Activated naive CD8-positive, alpha-beta T cell treated with anti-CD3 and anti-CD28 coated beads for 36 hours (primary cell): ENCODE measurements at regions not wholly inside any gene's neighbourhood (a gene's known extent, or its start where the extent isn't known, plus 50 kb on each side); places are given as distances from the start of the nearest gene placed in this dataset.
A peak's percentile ranks its signal among the peaks of the same experiment; 100 is the strongest.
"Not testable (repeated sequence)": the region's sequence is repeated elsewhere in the genome, so short reads cannot be mapped to it uniquely, and the experiment has no call there.

Experiments
- DNase-seq: peaks from one replicate; pipeline ENCODE4 v3.0.0; 2021
- H3K27ac Mint-ChIP-seq: one replicate; pipeline ENCODE4 v1.8.0; 2022; ENCODE audit warnings: mild to moderate bottlenecking, moderate library complexity, mixed read lengths
- H3K27me3 Mint-ChIP-seq: one replicate; pipeline ENCODE4 v1.8.0; 2022; ENCODE audit warnings: mild to moderate bottlenecking, mixed read lengths
- H3K36me3 Mint-ChIP-seq: one replicate; pipeline ENCODE4 v1.8.0; 2021; ENCODE audit warnings: mild to moderate bottlenecking, mixed read lengths
- H3K4me1 Mint-ChIP-seq: one replicate; pipeline ENCODE4 v1.8.0; 2021; ENCODE audit warnings: mixed read lengths
- H3K4me3 Mint-ChIP-seq: one replicate; pipeline ENCODE4 v1.8.0; 2022; ENCODE audit warnings: mild to moderate bottlenecking, moderate library complexity, mixed read lengths
- H3K9me3 Mint-ChIP-seq: one replicate; pipeline ENCODE4 v1.8.0; 2022; ENCODE audit warnings: mixed read lengths

DNA sequence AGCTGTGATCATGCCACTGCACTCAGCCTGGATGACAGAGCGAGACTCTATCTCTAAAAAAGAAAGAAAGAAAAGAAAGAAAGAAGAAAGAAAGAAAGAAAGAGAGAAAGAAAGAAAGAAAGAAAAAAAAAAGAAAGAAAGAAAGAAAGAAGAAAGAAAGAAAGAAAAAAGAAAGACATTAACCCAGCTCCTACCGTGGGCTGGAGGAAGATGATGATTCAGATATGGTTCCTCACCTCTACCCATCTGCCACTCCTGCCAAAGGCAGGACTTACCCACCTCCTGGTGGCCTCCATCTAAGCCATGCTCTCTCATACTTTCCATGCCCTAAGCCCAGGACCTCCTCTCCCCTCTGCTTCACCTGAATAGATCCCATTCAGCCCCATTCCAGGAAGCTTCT, 93.3 kb upstream of the LHX1 start:
- no peaks in the 10 kb centered on the region for H3K36me3 Mint-ChIP-seq
- no peak for DNase-seq
- H3K27me3 Mint-ChIP-seq, result peaks cover 32% of the 10 kb centered on the region
- peak overlapping the region; percentile 13 for H3K27ac Mint-ChIP-seq
- H3K9me3 Mint-ChIP-seq, result peaks cover 2% of the 10 kb centered on the region
- H3K4me1 Mint-ChIP-seq, result peaks cover 3% of the 10 kb centered on the region
- no peak overlapping the region for H3K4me3 Mint-ChIP-seq

DNA sequence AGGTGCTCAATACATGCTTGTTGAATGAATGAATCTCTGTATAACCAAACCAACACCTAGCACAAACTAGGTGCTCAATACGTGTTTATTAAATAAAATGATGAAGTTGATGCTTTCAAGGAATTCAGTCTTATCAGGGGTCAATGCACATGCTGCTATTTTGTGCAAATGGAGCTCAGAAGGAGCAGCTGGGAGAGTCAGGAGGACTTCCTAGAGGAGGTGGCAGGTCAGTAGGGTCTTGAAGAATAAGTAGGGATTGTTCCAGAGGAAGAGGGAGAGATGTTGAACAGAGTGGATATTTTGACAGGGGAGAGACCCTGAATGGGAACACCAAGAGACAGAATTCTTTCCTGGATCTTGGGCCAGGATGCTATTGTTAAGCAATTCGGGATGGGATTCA, 92.7 kb upstream of the LHX1 start:
- Mint-ChIP-seq H3K4me1 (peaks cover 6% of the 10 kb centered on the region), H3K4me3 (no peak overlapping the region), H3K36me3 (no peaks in the 10 kb centered on the region), H3K27me3 (peaks cover 32% of the 10 kb centered on the region), H3K27ac (no peak overlapping the region), H3K9me3 (peaks cover 2% of the 10 kb centered on the region)
- no peak for DNase-seq

DNA sequence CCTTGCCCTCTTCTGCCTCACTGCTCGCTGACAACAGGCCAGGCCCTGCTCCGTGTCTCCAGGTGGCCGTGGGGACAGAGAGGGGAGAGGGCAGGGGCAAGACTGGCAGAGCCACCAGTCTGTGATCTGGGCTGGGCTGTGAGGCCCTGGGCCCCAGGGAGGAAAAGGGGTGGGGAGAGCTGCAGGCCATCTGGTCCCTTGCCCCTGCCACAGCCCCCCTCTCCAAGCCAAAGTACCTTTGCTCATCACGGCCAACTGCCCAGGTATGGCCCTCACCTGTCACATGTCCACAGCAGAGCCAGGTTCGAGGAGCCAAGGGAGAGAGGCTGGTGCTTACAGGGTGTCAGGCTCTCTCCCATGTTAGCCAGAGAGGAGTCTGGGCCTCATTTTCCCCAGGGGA, 91.4 kb upstream of the LHX1 start:
- peaks cover 2% of the 10 kb centered on the region for H3K9me3 Mint-ChIP-seq
- peaks cover 32% of the 10 kb centered on the region for H3K27me3 Mint-ChIP-seq
- no peak overlapping the region for H3K4me3 Mint-ChIP-seq
- H3K36me3 Mint-ChIP-seq, result no peaks in the 10 kb centered on the region
- peaks cover 17% of the 10 kb centered on the region for H3K4me1 Mint-ChIP-seq
- no peak for DNase-seq
- no peak overlapping the region for H3K27ac Mint-ChIP-seq

DNA sequence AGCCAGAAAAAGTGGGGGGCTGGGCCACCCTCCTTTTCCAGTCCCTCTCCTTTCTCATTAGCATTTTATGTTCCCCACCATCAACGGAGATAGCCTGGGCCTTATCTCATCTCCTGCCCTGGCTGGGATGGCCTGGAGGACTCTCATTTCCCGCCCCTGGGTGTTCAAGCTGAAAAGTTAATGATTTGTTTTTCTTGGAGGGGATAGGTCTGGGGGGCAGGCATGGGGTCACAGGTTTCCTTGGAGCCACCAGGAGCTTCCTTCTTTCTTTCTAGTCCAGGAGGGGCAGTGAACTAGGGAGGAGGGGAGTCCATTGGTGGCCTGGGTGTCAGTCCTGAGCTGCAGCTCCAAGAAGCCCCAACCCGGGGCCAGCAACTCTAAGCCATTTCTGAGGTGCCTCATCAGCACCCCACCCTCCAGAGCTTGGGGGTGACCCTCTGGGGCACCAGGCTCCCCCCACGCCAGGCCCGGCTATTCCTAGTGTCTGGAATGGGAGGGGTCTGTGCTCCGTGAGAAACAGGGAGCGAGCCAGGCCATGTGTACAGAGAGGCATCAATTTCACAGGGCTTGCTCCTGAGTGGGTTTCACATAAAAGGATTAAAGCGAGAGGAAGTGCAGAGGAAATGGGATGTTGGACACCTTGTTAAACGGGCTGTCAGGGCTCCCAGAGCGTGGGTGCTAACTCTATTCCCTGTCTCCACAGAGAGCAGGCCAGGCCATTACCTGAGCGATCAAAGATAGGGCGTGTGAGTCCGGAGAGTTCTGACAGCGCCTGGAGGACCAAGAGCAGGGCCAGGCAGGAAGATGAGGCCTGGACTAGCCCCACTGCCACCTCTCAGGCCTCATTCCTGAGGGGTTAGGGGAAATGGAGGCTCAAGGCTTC, 90.6 kb upstream of the LHX1 start:
- peaks cover 32% of the 10 kb centered on the region for H3K27me3 Mint-ChIP-seq
- no peak overlapping the region for H3K27ac Mint-ChIP-seq
- H3K36me3 Mint-ChIP-seq, result no peaks in the 10 kb centered on the region
- no peak for DNase-seq
- H3K4me3 Mint-ChIP-seq, result no peak overlapping the region
- peaks cover 21% of the 10 kb centered on the region for H3K4me1 Mint-ChIP-seq
- no peaks in the 10 kb centered on the region for H3K9me3 Mint-ChIP-seq

DNA sequence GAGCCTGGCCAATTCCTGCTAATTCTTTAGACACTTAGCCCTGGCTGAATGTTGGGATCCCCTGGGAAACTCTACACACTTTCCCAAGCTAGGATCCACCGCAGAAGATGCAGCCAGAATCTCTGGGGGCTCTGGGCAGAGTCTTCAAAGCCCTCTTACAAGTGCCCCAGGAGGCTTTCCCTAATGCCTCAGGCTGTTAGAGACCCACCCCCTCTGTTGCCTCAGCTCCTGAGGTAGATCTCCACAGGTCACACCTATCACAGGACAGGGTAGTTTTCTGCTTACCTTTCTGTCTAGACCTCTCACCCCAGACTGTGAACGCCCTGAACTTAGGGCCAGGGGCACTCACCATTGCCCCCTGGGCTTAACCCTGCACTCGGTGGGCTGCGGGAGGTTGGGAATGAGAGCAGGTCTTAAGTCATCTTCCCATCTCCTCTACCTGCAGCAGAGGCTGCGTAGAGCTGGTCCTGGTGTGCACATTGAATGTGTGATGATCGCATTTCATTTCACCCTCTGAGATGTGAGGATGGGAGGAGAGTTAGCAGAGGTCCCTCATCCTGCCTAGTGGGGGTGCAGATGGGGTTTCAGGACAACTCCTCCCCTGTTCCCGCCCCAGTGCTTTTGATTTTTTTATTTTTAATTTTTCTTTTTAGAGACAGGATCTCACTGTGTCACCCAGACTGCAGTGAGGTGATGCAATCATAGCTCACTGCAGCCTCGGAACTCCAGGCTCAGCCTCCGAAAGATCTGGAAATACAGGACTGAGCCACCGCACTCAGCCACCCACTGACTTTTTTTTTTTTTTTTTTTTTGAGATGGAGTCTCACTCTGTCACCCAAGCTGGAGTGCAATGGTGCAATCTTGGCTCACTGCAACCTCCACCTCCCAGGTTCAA, 89.0 kb upstream of the LHX1 start:
- DNase-seq, result no peak
- H3K4me3 Mint-ChIP-seq, result no peak overlapping the region
- peaks cover 28% of the 10 kb centered on the region for H3K27me3 Mint-ChIP-seq
- H3K36me3 Mint-ChIP-seq, result no peaks in the 10 kb centered on the region
- peaks cover 23% of the 10 kb centered on the region for H3K4me1 Mint-ChIP-seq
- H3K9me3 Mint-ChIP-seq, result no peaks in the 10 kb centered on the region
- H3K27ac Mint-ChIP-seq, result no peak overlapping the region

DNA sequence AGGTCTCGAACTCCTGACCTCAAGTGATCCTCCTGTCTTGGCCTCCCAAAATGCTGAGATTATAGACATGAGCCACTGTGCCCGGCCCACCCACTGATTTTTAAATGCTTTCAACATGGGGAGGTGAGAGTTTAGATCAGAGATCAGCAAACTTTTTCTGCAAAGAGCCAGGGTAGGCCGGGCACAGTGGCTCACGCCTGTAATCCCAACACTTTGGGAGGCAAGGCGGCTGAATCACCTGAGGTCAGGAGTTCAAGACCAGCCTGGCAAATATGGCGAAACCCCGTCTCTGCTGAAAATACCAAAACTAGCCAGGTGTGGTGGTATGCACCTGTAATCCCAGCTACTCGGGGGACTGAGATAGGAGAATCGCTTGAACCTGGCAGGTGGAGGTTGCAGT, 88.3 kb upstream of the LHX1 start:
- not testable (repeated sequence) for H3K36me3 Mint-ChIP-seq, H3K27ac Mint-ChIP-seq, H3K4me3 Mint-ChIP-seq, DNase-seq, H3K9me3 Mint-ChIP-seq
- Mint-ChIP-seq H3K4me1 (peaks cover 27% of the 10 kb centered on the region), H3K27me3 (peaks cover 22% of the 10 kb centered on the region)

DNA sequence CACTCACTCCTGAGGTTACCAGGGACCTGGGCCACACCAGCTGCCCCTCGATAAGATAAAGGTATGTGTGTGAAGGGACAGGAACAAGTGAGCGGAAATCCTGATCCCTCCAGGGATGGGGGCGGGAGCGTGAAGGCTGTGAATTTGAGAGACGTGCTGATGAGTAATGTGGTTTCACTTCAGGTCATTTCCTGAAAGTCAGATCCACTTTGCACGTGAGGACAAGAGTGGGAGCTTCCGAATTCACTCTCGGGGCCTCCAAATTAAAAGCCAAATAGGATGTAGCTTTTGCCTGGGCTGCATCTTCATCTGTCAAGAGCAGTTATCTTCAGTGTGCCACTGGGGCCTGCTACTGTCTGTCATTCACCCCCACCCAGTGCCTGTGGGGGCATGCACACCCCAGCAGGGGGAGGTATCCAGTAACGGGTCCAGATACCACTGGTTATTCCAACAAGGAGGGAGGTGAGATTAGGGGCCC, 87.4 kb upstream of the LHX1 start:
- DNase-seq, result peak; percentile 61
- Mint-ChIP-seq H3K9me3 (no peaks in the 10 kb centered on the region), H3K36me3 (no peaks in the 10 kb centered on the region), H3K27me3 (peaks cover 14% of the 10 kb centered on the region), H3K4me1 (peaks cover 27% of the 10 kb centered on the region), H3K4me3 (no peak overlapping the region), H3K27ac (peak overlapping the region; percentile 12)

DNA sequence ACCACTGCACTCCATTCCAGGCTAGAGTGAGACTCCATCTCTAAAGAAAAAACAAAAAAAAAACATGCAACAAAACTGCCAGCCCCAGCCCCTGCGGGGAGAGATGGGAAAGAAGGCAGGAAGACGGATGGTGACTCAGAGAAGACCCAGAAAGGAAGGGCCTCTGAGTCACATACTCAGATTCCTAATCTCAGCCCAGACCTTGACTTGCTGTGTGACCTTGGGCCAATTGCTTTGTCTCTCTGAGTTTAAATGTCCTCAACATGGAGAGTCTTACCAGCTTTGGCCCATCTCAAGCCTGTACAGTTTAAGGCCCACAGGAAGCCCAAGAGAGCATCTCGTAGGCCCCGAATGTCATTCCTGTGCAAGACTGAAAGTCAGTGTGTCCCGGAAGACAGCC, 86.5 kb upstream of the LHX1 start:
- Mint-ChIP-seq H3K27me3 (peaks cover 5% of the 10 kb centered on the region), H3K36me3 (no peaks in the 10 kb centered on the region), H3K4me3 (no peak overlapping the region), H3K9me3 (no peaks in the 10 kb centered on the region), H3K4me1 (peaks cover 27% of the 10 kb centered on the region), H3K27ac (no peak overlapping the region)
- no peak for DNase-seq

DNA sequence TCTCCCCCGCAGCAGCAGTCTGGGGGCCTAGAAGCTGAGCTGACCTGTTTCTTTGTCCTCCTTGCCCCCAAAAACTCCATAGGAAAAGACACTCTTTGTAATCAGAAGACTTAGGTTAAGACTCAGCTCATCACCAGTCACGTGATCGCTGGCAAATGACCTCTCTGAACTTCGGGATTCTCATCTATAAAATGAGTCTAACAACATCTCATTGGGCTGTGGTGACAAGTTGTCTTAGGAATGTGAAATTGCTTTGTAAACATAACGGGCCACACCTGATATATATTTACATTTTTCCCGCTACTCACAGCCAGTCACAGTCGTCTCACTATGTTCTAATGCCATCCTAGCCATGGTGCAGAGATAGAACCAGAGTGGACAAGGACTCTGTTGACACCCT, 86.0 kb upstream of the LHX1 start:
- Mint-ChIP-seq H3K27ac (no peak overlapping the region), H3K4me3 (no peak overlapping the region), H3K27me3 (peaks cover 4% of the 10 kb centered on the region), H3K36me3 (no peaks in the 10 kb centered on the region), H3K9me3 (no peaks in the 10 kb centered on the region), H3K4me1 (peaks cover 27% of the 10 kb centered on the region)
- DNase-seq, result no peak

DNA sequence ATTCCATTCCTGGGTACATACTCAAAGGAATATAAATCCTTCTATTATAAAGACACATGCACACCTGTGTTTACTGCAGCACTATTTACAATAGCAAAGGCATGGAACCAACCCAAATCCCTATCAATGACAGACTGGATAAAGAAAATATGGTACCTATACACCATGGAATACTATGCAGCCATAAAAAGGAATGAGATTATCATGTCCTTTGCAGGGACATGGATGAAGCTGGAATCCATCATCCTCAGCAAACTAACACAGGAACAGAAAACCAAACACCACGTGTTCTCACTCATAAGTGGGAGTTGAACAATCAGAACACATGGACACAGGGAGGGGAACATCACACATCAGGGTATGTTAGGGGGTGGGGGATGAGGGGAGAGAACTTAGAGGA, 84.8 kb upstream of the LHX1 start:
- H3K4me3 Mint-ChIP-seq, DNase-seq, H3K9me3 Mint-ChIP-seq, H3K27me3 Mint-ChIP-seq, H3K27ac Mint-ChIP-seq, H3K36me3 Mint-ChIP-seq: not testable (repeated sequence)
- H3K4me1 Mint-ChIP-seq, result peaks cover 27% of the 10 kb centered on the region

DNA sequence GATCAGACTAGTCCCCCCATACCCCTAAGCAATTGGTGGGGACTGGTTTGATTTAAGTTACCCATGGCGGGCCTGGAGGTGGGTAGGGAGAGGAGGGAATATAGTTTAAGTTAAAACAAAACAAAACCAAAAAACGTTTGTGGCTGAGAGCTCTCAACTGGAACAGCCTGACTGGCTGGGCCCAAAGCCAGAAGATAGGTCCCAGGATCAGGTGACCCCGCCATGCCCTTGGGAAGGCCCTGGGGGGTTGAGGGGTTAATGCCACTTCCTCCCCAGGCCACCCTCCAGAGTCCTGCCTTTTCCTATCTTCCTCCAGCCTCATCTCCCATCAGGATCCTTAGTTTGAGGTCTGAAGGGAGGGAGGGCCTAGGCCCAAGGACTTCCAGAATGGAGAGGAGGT, 82.3 kb upstream of the LHX1 start:
- Mint-ChIP-seq H3K27ac (no peak overlapping the region), H3K36me3 (no peaks in the 10 kb centered on the region), H3K27me3 (peaks cover 4% of the 10 kb centered on the region), H3K4me3 (no peak overlapping the region), H3K4me1 (peaks cover 20% of the 10 kb centered on the region), H3K9me3 (no peaks in the 10 kb centered on the region)
- no peak for DNase-seq

DNA sequence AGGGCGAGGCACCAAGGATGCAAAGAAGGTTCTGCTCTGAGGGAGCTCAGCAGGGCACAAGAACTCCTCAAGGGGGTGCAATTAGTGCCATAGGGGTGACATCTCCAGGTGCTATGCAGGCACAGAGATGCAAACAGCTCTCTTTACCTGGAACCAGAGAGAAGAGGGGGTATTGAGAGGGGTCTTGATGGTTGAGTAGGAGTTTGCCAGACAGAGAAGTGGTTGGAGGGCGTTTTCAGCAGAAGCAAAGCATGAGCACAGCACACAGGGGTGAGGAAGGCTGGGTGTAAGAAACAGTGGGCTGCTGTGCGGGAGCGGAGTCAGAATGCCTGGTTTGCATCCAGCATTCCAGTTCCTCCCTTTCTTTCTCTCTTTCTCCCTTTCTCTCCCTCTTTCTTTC, 81.8 kb upstream of the LHX1 start:
- H3K4me3 Mint-ChIP-seq, result no peak overlapping the region
- no peaks in the 10 kb centered on the region for H3K9me3 Mint-ChIP-seq
- peaks cover 18% of the 10 kb centered on the region for H3K4me1 Mint-ChIP-seq
- H3K27ac Mint-ChIP-seq, result no peak overlapping the region
- no peak for DNase-seq
- H3K27me3 Mint-ChIP-seq, result peaks cover 4% of the 10 kb centered on the region
- H3K36me3 Mint-ChIP-seq, result no peaks in the 10 kb centered on the region

DNA sequence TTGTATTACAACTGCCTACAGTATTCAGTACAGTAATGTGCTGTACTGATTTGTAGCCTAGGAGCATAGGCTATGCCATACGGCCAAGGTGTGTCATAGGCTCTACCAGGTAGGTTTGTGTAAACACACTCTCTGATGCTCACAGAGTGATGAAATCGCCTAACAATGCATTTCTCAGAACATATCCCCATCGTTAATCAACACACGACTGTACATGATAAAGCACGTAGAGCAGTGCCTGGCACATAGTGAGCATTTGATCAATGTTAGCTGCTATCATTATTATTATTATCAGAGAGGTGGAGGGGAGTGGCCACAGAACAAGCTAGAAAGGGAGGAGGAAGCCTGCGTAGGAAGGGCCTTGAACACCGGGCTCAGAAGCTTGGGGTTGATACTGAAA, 81.1 kb upstream of the LHX1 start:
- Mint-ChIP-seq H3K4me3 (no peak overlapping the region), H3K36me3 (no peaks in the 10 kb centered on the region), H3K9me3 (no peaks in the 10 kb centered on the region), H3K4me1 (peaks cover 11% of the 10 kb centered on the region), H3K27ac (no peak overlapping the region), H3K27me3 (peaks cover 4% of the 10 kb centered on the region)
- DNase-seq, result no peak

DNA sequence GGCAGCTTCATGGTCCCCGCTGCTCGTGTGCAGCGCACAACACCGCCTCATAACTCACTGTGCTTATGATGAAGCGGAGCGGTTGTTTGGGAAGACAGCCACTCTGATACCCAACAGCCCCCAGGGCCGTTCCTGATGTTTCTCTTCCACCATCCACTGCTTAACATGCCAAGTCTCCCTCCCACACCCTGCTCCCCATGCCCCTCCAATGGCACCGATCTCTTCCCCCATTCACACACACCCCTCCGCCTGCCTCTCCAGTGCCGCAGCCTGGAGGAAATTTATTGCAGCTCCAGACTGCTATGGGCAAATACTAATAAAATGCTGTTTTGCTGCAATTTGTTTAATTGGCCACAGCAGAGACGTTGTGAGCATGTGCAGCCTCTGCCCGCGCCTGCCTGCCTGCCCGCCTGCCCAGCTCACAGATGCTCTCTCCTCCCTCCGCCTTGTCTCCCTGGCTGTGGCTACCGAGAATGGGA, 80.3 kb upstream of the LHX1 start:
- peaks cover 4% of the 10 kb centered on the region for H3K27me3 Mint-ChIP-seq
- H3K4me1 Mint-ChIP-seq, result peaks cover 9% of the 10 kb centered on the region
- no peak overlapping the region for H3K27ac Mint-ChIP-seq
- H3K9me3 Mint-ChIP-seq, result no peaks in the 10 kb centered on the region
- no peak for DNase-seq
- no peak overlapping the region for H3K4me3 Mint-ChIP-seq
- H3K36me3 Mint-ChIP-seq, result no peaks in the 10 kb centered on the region

DNA sequence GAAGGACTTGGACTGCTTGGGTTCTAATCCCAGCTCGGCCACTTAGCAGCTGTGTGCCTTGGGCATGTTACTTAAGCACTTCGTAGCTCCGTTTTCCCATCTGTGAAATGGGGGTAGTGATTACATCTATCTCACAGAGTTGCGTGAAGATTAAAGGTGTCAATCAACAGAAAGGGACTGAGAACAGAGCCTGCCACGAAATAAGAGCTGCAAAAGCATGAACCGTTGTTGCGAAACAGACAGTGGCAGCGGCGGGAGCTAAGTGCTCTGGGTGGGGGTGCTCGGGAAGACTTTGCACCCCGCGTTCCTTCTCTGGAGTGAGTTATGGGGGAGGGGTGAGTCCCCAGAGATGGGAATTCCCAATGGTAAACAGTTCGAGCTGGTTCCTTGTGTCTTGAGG, 79.6 kb upstream of the LHX1 start:
- DNase-seq, result no peak
- H3K27ac Mint-ChIP-seq, result no peak overlapping the region
- no peaks in the 10 kb centered on the region for H3K36me3 Mint-ChIP-seq
- H3K4me3 Mint-ChIP-seq, result no peak overlapping the region
- H3K27me3 Mint-ChIP-seq, result peaks cover 4% of the 10 kb centered on the region
- peaks cover 9% of the 10 kb centered on the region for H3K4me1 Mint-ChIP-seq
- H3K9me3 Mint-ChIP-seq, result no peaks in the 10 kb centered on the region
